Prostate gland (tissue), 2 donors: ENCODE measurements at regions not wholly inside any gene's neighbourhood (a gene's known extent, or its start where the extent isn't known, plus 50 kb on each side); places are given as distances from the start of the nearest gene placed in this dataset.

Experiments used
- DNase-seq: peaks from one replicate; pipeline ENCODE4 v3.0.0-alpha.2; 2019; ENCODE audit warnings: low spot score
- H3K27ac ChIP-seq, 2 donors: fragments of 200-600 bp; sonication (generic); 2 replicates each; pipeline ENCODE4 v1.5.1; 2017 to 2019
- H3K27me3 ChIP-seq: fragments of 200-600 bp; sonication (generic); replicated peaks from 2 replicates; pipeline ENCODE4 v1.5.1; 2019; ENCODE audit not compliant: insufficient read depth
- H3K36me3 ChIP-seq, 2 donors: fragments of 200-600 bp; sonication (generic); 1 replicate in 1 of 2; 2 replicates in 1 of 2; pipeline versions ENCODE4 v1.5.1 to v1.8.1; 2017 to 2019
- H3K4me1 ChIP-seq: fragments of 200-600 bp; sonication (generic); replicated peaks from 2 replicates; pipeline ENCODE4 v1.5.1; 2019
- H3K4me3 ChIP-seq, 2 donors: fragments of 200-600 bp; sonication (generic); 2 replicates each; pipeline ENCODE4 v1.5.1; 2017 to 2019
- H3K9me3 ChIP-seq: fragments of 200-600 bp; sonication (generic); 2 replicates; pipeline ENCODE4 v1.5.1; 2017
- CTCF ChIP-seq, 4 experiments: fragments of 200-600 bp in 2 of 4; fragments of 450-650 bp in 2 of 4; sonication (generic) in 2 of 4; IDR thresholded peaks; 1 replicate in 3 of 4; 2 replicates in 1 of 4; pipeline ENCODE4 v1.5.1; 2016 to 2019; ENCODE audit warnings: antibody characterized with exemption in 4 of 4, mild to moderate bottlenecking in 2 of 4, moderate library complexity in 2 of 4
- POLR2A ChIP-seq: fragments of 450-650 bp; IDR thresholded peaks from one replicate; pipeline ENCODE4 v1.6.1; 2016; ENCODE audit warnings: antibody characterized with exemption, mild to moderate bottlenecking
- POLR2AphosphoS5 ChIP-seq: sonication (generic); formaldehyde crosslinking; IDR thresholded peaks from one replicate; pipeline ENCODE4 v1.6.1; 2017; ENCODE audit warnings: antibody characterized with exemption
- WGBS: methylation state at CpG from one replicate; pipeline ENCODE4 v1.1.5; 2018; 5-methylcytosine and 5-hydroxymethylcytosine counted together
- intact Hi-C: fragments of 100-400 bp; cut with DNase I; formaldehyde crosslinking; loops from one replicate; pipeline ENCODE4 v1.14.2; 2022

GRCh38 chr10:100612601-100613595 is 77.2 kb downstream of the HIF1AN start:
- no peak overlapping the region for H3K4me3 ChIP-seq
- DNase-seq, result no peak
- TF ChIP-seq POLR2A, result no peak
- no peak for TF ChIP-seq POLR2AphosphoS5
- TF ChIP-seq CTCF (IDR thresholded peaks at IDR 0.05), result no peak
- 39% methylated on average over 21 of the region's 21 CpGs for WGBS
- peaks cover 11% of the 10 kb centered on the region for H3K27me3 ChIP-seq
- intact Hi-C loops, result no loop called here
- H3K9me3 ChIP-seq, result no peaks in the 10 kb centered on the region
- H3K36me3 ChIP-seq, result no peaks in the 10 kb centered on the region
- no peak overlapping the region for H3K27ac ChIP-seq
- no peaks in the 10 kb centered on the region for H3K4me1 ChIP-seq

GRCh38 chr10:100613846-100614245 is 78.1 kb downstream of the HIF1AN start:
- Histone ChIP-seq H3K9me3 (no peaks in the 10 kb centered on the region), H3K4me3 (no peak overlapping the region), H3K27ac (no peak overlapping the region), H3K4me1 (no peaks in the 10 kb centered on the region), H3K36me3 (no peaks in the 10 kb centered on the region), H3K27me3 (peaks cover 11% of the 10 kb centered on the region)
- TF ChIP-seq CTCF (IDR thresholded peaks at IDR 0.05) (no peak), POLR2AphosphoS5 (no peak)
- no peak for DNase-seq
- intact Hi-C loops, result no loop called here
- WGBS, result 68% methylated on average over 8 of the region's 8 CpGs

- no peaks in the 10 kb centered on the region for H3K36me3 ChIP-seq
- no peak for DNase-seq
- H3K27ac ChIP-seq, result no peak overlapping the region
- peaks cover 11% of the 10 kb centered on the region for H3K27me3 ChIP-seq
- H3K4me1 ChIP-seq, result no peaks in the 10 kb centered on the region
- no peak overlapping the region for H3K4me3 ChIP-seq
- H3K9me3 ChIP-seq, result no peaks in the 10 kb centered on the region
- WGBS, result 68% methylated on average over 11 of the region's 11 CpGs
- intact Hi-C loops, result no loop called here
- TF ChIP-seq CTCF (IDR thresholded peaks at IDR 0.05), result no peak
- no peak for TF ChIP-seq POLR2AphosphoS5
Measured at GRCh38 chr10:100614429-100615095, 78.8 kb downstream of the HIF1AN start.

GRCh38 chr10:100615241-100615640 is 79.5 kb downstream of the HIF1AN start:
- DNase-seq, result no peak
- Histone ChIP-seq H3K4me1 (no peaks in the 10 kb centered on the region), H3K36me3 (no peaks in the 10 kb centered on the region), H3K4me3 (no peak overlapping the region), H3K27me3 (peaks cover 15% of the 10 kb centered on the region), H3K27ac (no peak overlapping the region), H3K9me3 (no peaks in the 10 kb centered on the region)
- intact Hi-C loops, result no loop called here
- TF ChIP-seq CTCF (IDR thresholded peaks at IDR 0.05), result no peak
- TF ChIP-seq POLR2AphosphoS5, result no peak
- no peak for TF ChIP-seq POLR2A
- WGBS, result 80% methylated on average over 10 of the region's 10 CpGs
